GM12878 (cell line): ENCODE measurements at regions not wholly inside any gene's neighbourhood (a gene's known extent, or its start where the extent isn't known, plus 50 kb on each side); places are given as distances from the start of the nearest gene placed in this dataset.

Experiments
- ATAC-seq: fragments of 200-7000 bp; cut with Tn5 transposase; 3 replicates; pipeline ENCODE4 v1.9.1; 2020; ENCODE audit warnings: mild to moderate bottlenecking, moderate library complexity
- BruUV-seq: library from RNA; stranded (reverse); fragments of 400-500 nt; replicated peaks from 2 replicates; lab custom pipeline; 2021; lab: Mats Ljungman, UMichigan
- CTCF ChIA-PET: fragments of 300-600 bp; sonication (Branson Sonifier 250); formaldehyde crosslinking; extraction: SDS; loops from one replicate; lab custom pipeline; 2021; ENCODE audit warnings: inconsistent platforms; lab: Yijun Ruan, JAX
- POLR2A ChIA-PET: fragments of 350-600 bp; formaldehyde crosslinking; extraction: SDS; loops from one replicate; lab custom pipeline; 2021; ENCODE audit warnings: inconsistent platforms; lab: Charles Lee
- RAD21 ChIA-PET: fragments of 300-600 bp; sonication (Branson Sonifier 250); formaldehyde crosslinking; loops from one replicate; lab custom pipeline; 2023; ENCODE audit warnings: antibody characterized with exemption; ENCODE audit not compliant: unreplicated experiment; lab: Charles Lee
- SMC1A ChIA-PET: fragments of 300-600 bp; sonication (Branson Sonifier 250); formaldehyde crosslinking; loops from one replicate; lab custom pipeline; 2023; ENCODE audit not compliant: unreplicated experiment, uncharacterized antibody; lab: Charles Lee
- DNase-seq: peaks from one replicate; pipeline ENCODE4 v3.0.0-alpha.2; 2011; ENCODE audit warnings: low read depth, low spot score
- FAIRE-seq: peaks from 3 replicates; lab custom pipeline; 2011; peaks lifted over from hg19 to GRCh38; lab: Jason Lieb, UNC
- H2AFZ ChIP-seq: 2 replicates; pipeline ENCODE4 v1.6.0; 2011; ENCODE audit warnings: low read depth, low read length, control low read depth; ENCODE audit not compliant: control insufficient read depth
- H3K27ac ChIP-seq: 2 replicates; pipeline ENCODE4 v1.5.1; 2011; ENCODE audit warnings: control low read depth; ENCODE audit not compliant: control insufficient read depth, insufficient read depth
- H3K27me3 ChIP-seq, 2 experiments: replicated peaks in 1 of 2; 2 replicates each; pipeline versions ENCODE4 v1.6.0 to v1.6.1; 2011; ENCODE audit warnings: low read length in 1 of 2; ENCODE audit not compliant: control insufficient read depth in 2 of 2, insufficient read depth in 2 of 2
- H3K36me3 ChIP-seq, 2 experiments: 2 replicates each; pipeline ENCODE4 v1.5.1; 2011; ENCODE audit warnings: low read length in 1 of 2; ENCODE audit not compliant: control insufficient read depth in 2 of 2, insufficient read depth in 2 of 2
- H3K4me1 ChIP-seq: 2 replicates; pipeline ENCODE4 v1.6.1; 2011; ENCODE audit warnings: mild to moderate bottlenecking, low read length, moderate library complexity, mixed read lengths; ENCODE audit not compliant: control insufficient read depth, insufficient read depth
- H3K4me2 ChIP-seq: 2 replicates; pipeline ENCODE4 v1.6.0; 2011; ENCODE audit warnings: control low read depth; ENCODE audit not compliant: control insufficient read depth, insufficient read depth
- H3K4me3 ChIP-seq: fragments of 200-600 bp; sonication (generic); 2 replicates; pipeline ENCODE4 v1.5.1; 2016
- H3K79me2 ChIP-seq: 2 replicates; pipeline ENCODE4 v1.6.0; 2011; ENCODE audit warnings: low read length; ENCODE audit not compliant: control insufficient read depth, insufficient read depth
- H3K9ac ChIP-seq: 2 replicates; pipeline ENCODE4 v1.8.0; 2011; ENCODE audit warnings: low read length, control low read depth, mixed read lengths; ENCODE audit not compliant: control insufficient read depth, insufficient read depth
- H3K9me3 ChIP-seq: replicated peaks from 3 replicates; pipeline ENCODE4 v1.5.1; 2011; ENCODE audit warnings: mild to moderate bottlenecking, low read length; ENCODE audit not compliant: control insufficient read depth, insufficient read depth
- H4K20me1 ChIP-seq: 2 replicates; pipeline ENCODE4 v1.6.0; 2011; ENCODE audit not compliant: control insufficient read depth, insufficient read depth
- CBFB ChIP-seq: IDR thresholded peaks from 2 replicates; pipeline ENCODE4 v1.6.1; 2016; ENCODE audit warnings: antibody characterized with exemption, low read depth
- CREB1 ChIP-seq: IDR thresholded peaks from 2 replicates; pipeline ENCODE4 v1.6.1; 2012; ENCODE audit warnings: low read depth, mild to moderate bottlenecking, inconsistent platforms
- CREM ChIP-seq: IDR thresholded peaks from 2 replicates; pipeline ENCODE4 v1.6.1; 2014; ENCODE audit warnings: antibody characterized with exemption, low read depth
- IKZF1 ChIP-seq: fragments of 450-650 bp; conservative IDR thresholded peaks from 2 replicates; pipeline ENCODE4 v1.6.1; 2017; ENCODE audit warnings: antibody characterized with exemption, mild to moderate bottlenecking
- MTA3 ChIP-seq: IDR thresholded peaks from 2 replicates; pipeline ENCODE4 v1.6.1; 2012; ENCODE audit warnings: low read length, inconsistent platforms, borderline replicate concordance
- NBN ChIP-seq: fragments of 450-650 bp; IDR thresholded peaks from 2 replicates; pipeline ENCODE4 v1.6.1; 2016
- POLR2A ChIP-seq: IDR thresholded peaks from 2 replicates; pipeline ENCODE4 v1.6.1; 2011; ENCODE audit warnings: low read depth, mild to moderate bottlenecking, low read length
- RAD51 ChIP-seq: fragments of 450-650 bp; IDR thresholded peaks from 2 replicates; pipeline ENCODE4 v1.6.1; 2016; ENCODE audit warnings: moderate library complexity, mild to moderate bottlenecking, inconsistent platforms
- RUNX3 ChIP-seq: IDR thresholded peaks from 2 replicates; pipeline ENCODE4 v1.6.1; 2012; ENCODE audit warnings: low read length, inconsistent platforms
- YBX1 ChIP-seq: fragments of 450-650 bp; IDR thresholded peaks from 2 replicates; pipeline ENCODE4 v1.6.1; 2016; ENCODE audit warnings: antibody characterized with exemption
- WGBS: methylation state at CpG from one replicate; pipeline ENCODE4 v1.1.6; 2016; ENCODE audit warnings: low lambda C conversion rate; ENCODE audit not compliant: insufficient replicate concordance, insufficient coverage; ENCODE audit errors: missing lambda C conversion rate; 5-methylcytosine and 5-hydroxymethylcytosine counted together
- in situ Hi-C: fragments of 300-500 bp; cut with MboI; formaldehyde crosslinking; loops from 9 replicates; pipeline ENCODE4 v1.14.3; 2018; ENCODE audit warnings: mixed read lengths
- intact Hi-C: fragments of 100-400 bp; cut with micrococcal nuclease; formaldehyde crosslinking; loops from one replicate; pipeline ENCODE4 v1.14.2; 2022; ENCODE audit not compliant: unreplicated experiment
- TF ChIP-seq, protein P1 (sequence below): IDR thresholded peaks from 2 replicates; pipeline ENCODE4 v1.6.1; 2011; ENCODE audit warnings: low read depth, mild to moderate bottlenecking, low read length, moderate library complexity, borderline replicate concordance; ENCODE audit errors: extremely low read depth
- TF ChIP-seq, protein P2 (sequence below): IDR thresholded peaks from 2 replicates; pipeline ENCODE4 v1.6.1; 2011; ENCODE audit warnings: low read depth, low read length, improper control_type of control experiment, borderline replicate concordance
- TF ChIP-seq, protein P3 (sequence below): fragments of 450-650 bp; IDR thresholded peaks from 2 replicates; pipeline ENCODE4 v1.6.1; 2017; ENCODE audit warnings: low read depth, mild to moderate bottlenecking, moderate library complexity
- TF ChIP-seq, protein P4 (sequence below): fragments of 450-650 bp; IDR thresholded peaks from 2 replicates; pipeline ENCODE4 v1.6.1; 2016; ENCODE audit warnings: mild to moderate bottlenecking
- TF ChIP-seq, protein P5 (sequence below): fragments of 450-650 bp; IDR thresholded peaks from 2 replicates; pipeline ENCODE4 v1.6.1; 2017; ENCODE audit warnings: mild to moderate bottlenecking, moderate library complexity

DNA sequence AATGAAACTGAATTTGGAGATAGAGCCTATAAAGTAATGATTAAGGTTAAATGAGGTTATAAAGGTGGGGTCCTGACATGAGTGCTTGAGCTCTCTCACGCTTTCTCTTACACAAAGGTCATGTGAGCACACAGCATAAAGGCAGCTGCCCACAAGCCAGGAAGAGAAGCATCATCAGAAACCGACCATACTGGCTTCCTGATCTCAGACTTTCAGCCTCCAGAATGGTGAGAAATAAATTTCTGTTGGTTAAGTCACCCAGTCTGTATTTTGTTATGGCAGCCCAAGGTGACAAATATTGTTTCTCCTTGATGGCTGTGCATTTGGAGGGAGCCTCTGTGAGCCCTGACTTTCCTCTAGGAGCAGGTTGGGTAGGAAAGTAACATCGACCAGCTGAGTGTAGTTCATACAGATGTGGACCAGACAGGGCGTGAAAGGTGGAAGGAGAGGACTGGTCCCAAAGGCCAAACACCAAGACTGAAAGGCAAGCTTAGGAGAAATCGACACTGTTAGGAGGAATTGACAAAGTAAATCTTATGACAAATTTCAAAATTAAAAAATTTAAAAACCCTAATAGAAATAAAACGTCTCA lies 97.6 kb upstream of the SLC38A2 start:
- peak; percentile 85 for ATAC-seq
- Histone ChIP-seq H3K9me3 (no peaks in the 10 kb centered on the region), H3K36me3 (no peaks in the 10 kb centered on the region), H3K4me1 (peaks cover 9% of the 10 kb centered on the region; the same call in 1 of the 2 replicates), H3K79me2 (peaks cover 3% of the 10 kb centered on the region), H4K20me1 (no peaks in the 10 kb centered on the region), H3K4me3 (peak overlapping the region; percentile 52), H3K9ac (peak overlapping the region; percentile 61; the same call in 1 of the 2 replicates), H2AFZ (peak overlapping the region; percentile 91), H3K4me2 (peak overlapping the region; percentile 87), H3K27me3 (no peaks in the 10 kb centered on the region), H3K27ac (peak overlapping the region; percentile 75)
- ChIA-PET CTCF (interaction anchor here (0.6 to 2.3 kb wide), 9 partner anchors 10 to 191 kb away, joined by 3 to 13 read pairs (median 4); no protein-coding TSS in a partner anchor), POLR2A (interaction anchor here (0.5 to 2.9 kb wide), 9 partner anchors 11 to 86 kb away, joined by 3 to 27 read pairs (median 3); no protein-coding TSS in a partner anchor), RAD21 (interaction anchor here (0.6 to 4.0 kb wide), 11 partner anchors 10 to 201 kb away, joined by 3 to 33 read pairs (median 4); partner anchors contain the start of gene SLC38A1), SMC1A (interaction anchor here (0.7 to 4.6 kb wide), 21 partner anchors 10 to 189 kb away, joined by 3 to 56 read pairs (median 5); no protein-coding TSS in a partner anchor)
- peak; percentile 89 for FAIRE-seq
- in situ Hi-C loops, result no loop called here
- 59% methylated on average over 6 of the region's 6 CpGs for WGBS
- no peak for DNase-seq
- TSS peak; percentile 63 for BruUV-seq
- intact Hi-C loops, result loop anchor here (5.0 kb wide), 1 partner anchor 98 kb away; the partner anchor contains the start of gene SLC38A2
- peak; percentile 39; the same call in 1 of the 2 replicates for TF ChIP-seq MTA3
- no peak for TF ChIP-seq YBX1
- TF ChIP-seq, protein P1, sequence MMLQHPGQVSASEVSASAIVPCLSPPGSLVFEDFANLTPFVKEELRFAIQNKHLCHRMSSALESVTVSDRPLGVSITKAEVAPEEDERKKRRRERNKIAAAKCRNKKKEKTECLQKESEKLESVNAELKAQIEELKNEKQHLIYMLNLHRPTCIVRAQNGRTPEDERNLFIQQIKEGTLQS, result peak; percentile 66; the same call in 1 of the 2 replicates
- TF ChIP-seq, protein P2, sequence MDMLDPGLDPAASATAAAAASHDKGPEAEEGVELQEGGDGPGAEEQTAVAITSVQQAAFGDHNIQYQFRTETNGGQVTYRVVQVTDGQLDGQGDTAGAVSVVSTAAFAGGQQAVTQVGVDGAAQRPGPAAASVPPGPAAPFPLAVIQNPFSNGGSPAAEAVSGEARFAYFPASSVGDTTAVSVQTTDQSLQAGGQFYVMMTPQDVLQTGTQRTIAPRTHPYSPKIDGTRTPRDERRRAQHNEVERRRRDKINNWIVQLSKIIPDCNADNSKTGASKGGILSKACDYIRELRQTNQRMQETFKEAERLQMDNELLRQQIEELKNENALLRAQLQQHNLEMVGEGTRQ, result peak; percentile 60
- TF ChIP-seq CREB1, result peak; percentile 89
- TF ChIP-seq CBFB, result 0 out of 2 replicates have a peak, but pooled peaks have one; percentile 56
- peak; percentile 87 for TF ChIP-seq CREM
- TF ChIP-seq RUNX3, result peak; percentile 79
- TF ChIP-seq RAD51, result peak; percentile 88
- TF ChIP-seq, protein P3, sequence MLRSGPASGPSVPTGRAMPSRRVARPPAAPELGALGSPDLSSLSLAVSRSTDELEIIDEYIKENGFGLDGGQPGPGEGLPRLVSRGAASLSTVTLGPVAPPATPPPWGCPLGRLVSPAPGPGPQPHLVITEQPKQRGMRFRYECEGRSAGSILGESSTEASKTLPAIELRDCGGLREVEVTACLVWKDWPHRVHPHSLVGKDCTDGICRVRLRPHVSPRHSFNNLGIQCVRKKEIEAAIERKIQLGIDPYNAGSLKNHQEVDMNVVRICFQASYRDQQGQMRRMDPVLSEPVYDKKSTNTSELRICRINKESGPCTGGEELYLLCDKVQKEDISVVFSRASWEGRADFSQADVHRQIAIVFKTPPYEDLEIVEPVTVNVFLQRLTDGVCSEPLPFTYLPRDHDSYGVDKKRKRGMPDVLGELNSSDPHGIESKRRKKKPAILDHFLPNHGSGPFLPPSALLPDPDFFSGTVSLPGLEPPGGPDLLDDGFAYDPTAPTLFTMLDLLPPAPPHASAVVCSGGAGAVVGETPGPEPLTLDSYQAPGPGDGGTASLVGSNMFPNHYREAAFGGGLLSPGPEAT, result peak; percentile 26; the same call in 1 of the 2 replicates
- TF ChIP-seq POLR2A, result peak; percentile 61
- TF ChIP-seq NBN, result 0 out of 2 replicates have a peak, but pooled peaks have one; percentile 33
- no peak for TF ChIP-seq IKZF1
- TF ChIP-seq, protein P4, sequence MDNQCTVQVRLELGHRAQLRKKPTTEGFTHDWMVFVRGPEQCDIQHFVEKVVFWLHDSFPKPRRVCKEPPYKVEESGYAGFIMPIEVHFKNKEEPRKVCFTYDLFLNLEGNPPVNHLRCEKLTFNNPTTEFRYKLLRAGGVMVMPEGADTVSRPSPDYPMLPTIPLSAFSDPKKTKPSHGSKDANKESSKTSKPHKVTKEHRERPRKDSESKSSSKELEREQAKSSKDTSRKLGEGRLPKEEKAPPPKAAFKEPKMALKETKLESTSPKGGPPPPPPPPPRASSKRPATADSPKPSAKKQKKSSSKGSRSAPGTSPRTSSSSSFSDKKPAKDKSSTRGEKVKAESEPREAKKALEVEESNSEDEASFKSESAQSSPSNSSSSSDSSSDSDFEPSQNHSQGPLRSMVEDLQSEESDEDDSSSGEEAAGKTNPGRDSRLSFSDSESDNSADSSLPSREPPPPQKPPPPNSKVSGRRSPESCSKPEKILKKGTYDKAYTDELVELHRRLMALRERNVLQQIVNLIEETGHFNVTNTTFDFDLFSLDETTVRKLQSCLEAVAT, result peak; percentile 47; the same call in 1 of the 2 replicates
- TF ChIP-seq, protein P5, sequence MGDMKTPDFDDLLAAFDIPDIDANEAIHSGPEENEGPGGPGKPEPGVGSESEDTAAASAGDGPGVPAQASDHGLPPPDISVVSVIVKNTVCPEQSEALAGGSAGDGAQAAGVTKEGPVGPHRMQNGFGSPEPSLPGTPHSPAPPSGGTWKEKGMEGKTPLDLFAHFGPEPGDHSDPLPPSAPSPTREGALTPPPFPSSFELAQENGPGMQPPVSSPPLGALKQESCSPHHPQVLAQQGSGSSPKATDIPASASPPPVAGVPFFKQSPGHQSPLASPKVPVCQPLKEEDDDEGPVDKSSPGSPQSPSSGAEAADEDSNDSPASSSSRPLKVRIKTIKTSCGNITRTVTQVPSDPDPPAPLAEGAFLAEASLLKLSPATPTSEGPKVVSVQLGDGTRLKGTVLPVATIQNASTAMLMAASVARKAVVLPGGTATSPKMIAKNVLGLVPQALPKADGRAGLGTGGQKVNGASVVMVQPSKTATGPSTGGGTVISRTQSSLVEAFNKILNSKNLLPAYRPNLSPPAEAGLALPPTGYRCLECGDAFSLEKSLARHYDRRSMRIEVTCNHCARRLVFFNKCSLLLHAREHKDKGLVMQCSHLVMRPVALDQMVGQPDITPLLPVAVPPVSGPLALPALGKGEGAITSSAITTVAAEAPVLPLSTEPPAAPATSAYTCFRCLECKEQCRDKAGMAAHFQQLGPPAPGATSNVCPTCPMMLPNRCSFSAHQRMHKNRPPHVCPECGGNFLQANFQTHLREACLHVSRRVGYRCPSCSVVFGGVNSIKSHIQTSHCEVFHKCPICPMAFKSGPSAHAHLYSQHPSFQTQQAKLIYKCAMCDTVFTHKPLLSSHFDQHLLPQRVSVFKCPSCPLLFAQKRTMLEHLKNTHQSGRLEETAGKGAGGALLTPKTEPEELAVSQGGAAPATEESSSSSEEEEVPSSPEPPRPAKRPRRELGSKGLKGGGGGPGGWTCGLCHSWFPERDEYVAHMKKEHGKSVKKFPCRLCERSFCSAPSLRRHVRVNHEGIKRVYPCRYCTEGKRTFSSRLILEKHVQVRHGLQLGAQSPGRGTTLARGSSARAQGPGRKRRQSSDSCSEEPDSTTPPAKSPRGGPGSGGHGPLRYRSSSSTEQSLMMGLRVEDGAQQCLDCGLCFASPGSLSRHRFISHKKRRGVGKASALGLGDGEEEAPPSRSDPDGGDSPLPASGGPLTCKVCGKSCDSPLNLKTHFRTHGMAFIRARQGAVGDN, result peak; percentile 40
